Renal cortical epithelial cell (primary cell): ENCODE measurements at regions not wholly inside any gene's neighbourhood (a gene's known extent, or its start where the extent isn't known, plus 50 kb on each side); places are given as distances from the start of the nearest gene placed in this dataset.
"Not testable (repeated sequence)": the region's sequence is repeated elsewhere in the genome, so short reads cannot be mapped to it uniquely, and the experiment has no call there.

Source experiments
- DNase-seq: peaks from one replicate; pipeline ENCODE4 v3.0.0-alpha.2; 2011; ENCODE audit warnings: low read depth

- no peak for DNase-seq
These were observed 232.5 kb downstream of the RAB11FIP4 start for GRCh38 chr17:31623990-31624389.

- no peak for DNase-seq
These were observed 231.0 kb downstream of the RAB11FIP4 start for GRCh38 chr17:31622500-31622899.

GRCh38 chr17:31621566-31621965 is 230.1 kb downstream of the RAB11FIP4 start:
- no peak for DNase-seq

- not testable (repeated sequence) for DNase-seq
These were observed 219.6 kb downstream of the RAB11FIP4 start for GRCh38 chr17:31611053-31611452.

GRCh38 chr17:31609996-31610910 is 218.8 kb downstream of the RAB11FIP4 start:
- no peak for DNase-seq

- DNase-seq, result no peak
These were observed 217.9 kb downstream of the RAB11FIP4 start for GRCh38 chr17:31609331-31609730.

GRCh38 chr17:31608659-31609254 is 217.3 kb downstream of the RAB11FIP4 start:
- DNase-seq, result no peak

- DNase-seq, result no peak
These were observed 214.3 kb downstream of the RAB11FIP4 start for GRCh38 chr17:31605761-31606160.

- DNase-seq, result no peak
These were observed 213.5 kb downstream of the RAB11FIP4 start for GRCh38 chr17:31604936-31605335.

- DNase-seq, result not testable (repeated sequence)
These were observed 208.7 kb downstream of the RAB11FIP4 start for GRCh38 chr17:31600144-31600543.

GRCh38 chr17:31598921-31599571 is 207.6 kb downstream of the RAB11FIP4 start:
- DNase-seq, result peak; percentile 16

- DNase-seq, result no peak
These were observed 206.9 kb downstream of the RAB11FIP4 start for GRCh38 chr17:31598399-31598782.

- DNase-seq, result no peak
These were observed 206.3 kb downstream of the RAB11FIP4 start for GRCh38 chr17:31597646-31598398.

GRCh38 chr17:31596382-31597323 is 205.2 kb downstream of the RAB11FIP4 start:
- DNase-seq, result peak; percentile 95

- DNase-seq, result no peak
These were observed 204.3 kb downstream of the RAB11FIP4 start for GRCh38 chr17:31595666-31596381.

- peak; percentile 47 for DNase-seq
These were observed 203.6 kb downstream of the RAB11FIP4 start for GRCh38 chr17:31595076-31595475.

GRCh38 chr17:31594416-31594815 is 202.9 kb downstream of the RAB11FIP4 start:
- no peak for DNase-seq

GRCh38 chr17:31593806-31594205 is 202.3 kb downstream of the RAB11FIP4 start:
- DNase-seq, result peak; percentile 19

GRCh38 chr17:31591924-31592323 is 200.4 kb downstream of the RAB11FIP4 start:
- DNase-seq, result no peak

- DNase-seq, result no peak
These were observed 197.0 kb downstream of the RAB11FIP4 start for GRCh38 chr17:31588512-31588911.
